Nephron progenitor cell (in vitro differentiated cells): ENCODE measurements at regions not wholly inside any gene's neighbourhood (a gene's known extent, or its start where the extent isn't known, plus 50 kb on each side); places are given as distances from the start of the nearest gene placed in this dataset.

Experiments used
- DNase-seq: peaks from one replicate; pipeline ENCODE4 v3.0.0; 2021
- H3K27ac Mint-ChIP-seq: 2 replicates; pipeline ENCODE4 v1.8.0; 2021; ENCODE audit warnings: mild to moderate bottlenecking, moderate library complexity, mixed read lengths
- H3K27me3 Mint-ChIP-seq: 2 replicates; pipeline ENCODE4 v1.8.0; 2021; ENCODE audit warnings: mild to moderate bottlenecking, low read depth, mixed read lengths; ENCODE audit not compliant: poor library complexity
- H3K36me3 Mint-ChIP-seq: 2 replicates; pipeline ENCODE4 v1.8.0; 2021; ENCODE audit warnings: low read depth, mixed read lengths
- H3K4me1 Mint-ChIP-seq: 2 replicates; pipeline ENCODE4 v1.8.0; 2021; ENCODE audit warnings: mixed read lengths
- H3K4me3 Mint-ChIP-seq: 2 replicates; pipeline ENCODE4 v1.8.0; 2021; ENCODE audit warnings: mild to moderate bottlenecking, moderate library complexity, mixed read lengths
- H3K9me3 Mint-ChIP-seq: 2 replicates; pipeline ENCODE4 v1.8.0; 2021; ENCODE audit warnings: mild to moderate bottlenecking, moderate library complexity, mixed read lengths
- TF ChIP-seq, protein P1 (sequence below): fragments of 200-600 bp; sonication (generic); IDR thresholded peaks from 2 replicates; pipeline ENCODE4 v1.5.0; 2021; ENCODE audit warnings: antibody characterized with exemption

DNA sequence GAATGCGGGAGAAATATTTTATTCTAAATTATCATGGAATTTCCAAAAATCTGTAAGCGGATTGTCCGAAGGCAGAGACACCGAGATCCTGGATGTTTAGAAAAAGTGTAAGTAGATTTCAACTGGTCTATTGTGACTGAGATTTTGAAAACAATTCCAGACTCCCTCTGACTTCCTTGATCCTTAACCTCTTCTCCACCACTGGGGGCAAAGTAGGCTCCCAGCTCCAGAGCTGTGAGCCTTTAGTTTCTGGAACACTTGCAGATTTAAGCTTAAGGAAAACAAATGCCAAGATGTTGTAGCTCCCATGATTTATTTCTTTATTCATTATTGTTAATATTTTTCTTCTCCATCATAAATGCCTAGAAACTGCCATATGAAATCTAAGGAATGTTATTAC lies 1320.5 kb upstream of the SEL1L start:
- Mint-ChIP-seq H3K27ac (no peak overlapping the region), H3K9me3 (no peaks in the 10 kb centered on the region), H3K27me3 (no peaks in the 10 kb centered on the region), H3K4me3 (no peak overlapping the region), H3K4me1 (peaks cover 6% of the 10 kb centered on the region), H3K36me3 (no peaks in the 10 kb centered on the region)
- DNase-seq, result no peak
- TF ChIP-seq, protein P1, sequence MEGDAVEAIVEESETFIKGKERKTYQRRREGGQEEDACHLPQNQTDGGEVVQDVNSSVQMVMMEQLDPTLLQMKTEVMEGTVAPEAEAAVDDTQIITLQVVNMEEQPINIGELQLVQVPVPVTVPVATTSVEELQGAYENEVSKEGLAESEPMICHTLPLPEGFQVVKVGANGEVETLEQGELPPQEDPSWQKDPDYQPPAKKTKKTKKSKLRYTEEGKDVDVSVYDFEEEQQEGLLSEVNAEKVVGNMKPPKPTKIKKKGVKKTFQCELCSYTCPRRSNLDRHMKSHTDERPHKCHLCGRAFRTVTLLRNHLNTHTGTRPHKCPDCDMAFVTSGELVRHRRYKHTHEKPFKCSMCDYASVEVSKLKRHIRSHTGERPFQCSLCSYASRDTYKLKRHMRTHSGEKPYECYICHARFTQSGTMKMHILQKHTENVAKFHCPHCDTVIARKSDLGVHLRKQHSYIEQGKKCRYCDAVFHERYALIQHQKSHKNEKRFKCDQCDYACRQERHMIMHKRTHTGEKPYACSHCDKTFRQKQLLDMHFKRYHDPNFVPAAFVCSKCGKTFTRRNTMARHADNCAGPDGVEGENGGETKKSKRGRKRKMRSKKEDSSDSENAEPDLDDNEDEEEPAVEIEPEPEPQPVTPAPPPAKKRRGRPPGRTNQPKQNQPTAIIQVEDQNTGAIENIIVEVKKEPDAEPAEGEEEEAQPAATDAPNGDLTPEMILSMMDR, result no peak

DNA sequence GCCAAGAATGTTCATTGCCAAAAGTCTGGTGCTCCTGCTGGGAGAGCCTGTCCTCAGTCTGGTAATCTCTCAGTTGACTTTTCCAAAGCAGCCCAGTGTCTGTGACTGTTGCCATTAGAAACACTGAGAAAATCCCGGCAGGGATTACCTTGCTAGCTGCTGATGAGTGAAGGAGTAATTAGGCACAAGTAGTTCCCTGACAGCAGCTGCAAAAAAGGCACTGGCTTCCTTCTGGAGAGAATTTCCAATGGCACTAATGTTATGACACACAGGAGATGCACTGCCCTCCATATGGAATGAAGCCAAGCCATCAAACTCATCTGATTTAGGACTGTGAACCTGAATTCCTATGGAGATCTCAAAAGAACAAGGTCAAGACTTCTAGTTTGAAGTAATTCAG lies 1321.2 kb upstream of the SEL1L start:
- H3K27ac Mint-ChIP-seq, result no peak overlapping the region
- H3K36me3 Mint-ChIP-seq, result no peaks in the 10 kb centered on the region
- DNase-seq, result no peak
- TF ChIP-seq, protein P1, result no peak
- peaks cover 6% of the 10 kb centered on the region for H3K4me1 Mint-ChIP-seq
- no peaks in the 10 kb centered on the region for H3K27me3 Mint-ChIP-seq
- H3K4me3 Mint-ChIP-seq, result no peak overlapping the region
- H3K9me3 Mint-ChIP-seq, result no peaks in the 10 kb centered on the region

DNA sequence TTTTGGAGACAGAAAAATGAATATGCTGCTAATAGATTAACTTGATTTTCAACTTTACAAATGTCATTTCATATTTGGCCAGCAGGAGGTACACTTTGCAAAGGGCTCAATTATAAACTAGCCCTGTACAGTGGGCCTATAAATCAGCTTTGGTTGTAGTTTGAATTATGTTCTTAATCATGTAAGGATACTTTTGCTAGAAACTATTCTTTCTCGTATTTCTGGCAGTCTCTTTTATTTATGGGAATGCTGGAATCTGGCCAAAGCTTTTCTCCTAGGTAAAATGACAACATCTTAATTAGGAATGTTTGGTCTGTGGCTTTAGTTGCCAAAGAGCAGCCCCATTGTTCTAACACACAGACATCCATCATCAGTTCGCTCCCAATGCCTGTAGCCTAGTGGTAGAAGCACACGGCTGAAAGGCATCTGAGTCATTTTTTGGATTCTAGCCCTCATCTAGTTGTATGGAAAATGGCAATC lies 1322.3 kb upstream of the SEL1L start:
- Mint-ChIP-seq H3K27me3 (no peaks in the 10 kb centered on the region), H3K9me3 (no peaks in the 10 kb centered on the region), H3K4me3 (no peak overlapping the region), H3K36me3 (no peaks in the 10 kb centered on the region), H3K27ac (no peak overlapping the region), H3K4me1 (peaks cover 6% of the 10 kb centered on the region)
- TF ChIP-seq, protein P1, result peak; percentile 57
- DNase-seq, result no peak

DNA sequence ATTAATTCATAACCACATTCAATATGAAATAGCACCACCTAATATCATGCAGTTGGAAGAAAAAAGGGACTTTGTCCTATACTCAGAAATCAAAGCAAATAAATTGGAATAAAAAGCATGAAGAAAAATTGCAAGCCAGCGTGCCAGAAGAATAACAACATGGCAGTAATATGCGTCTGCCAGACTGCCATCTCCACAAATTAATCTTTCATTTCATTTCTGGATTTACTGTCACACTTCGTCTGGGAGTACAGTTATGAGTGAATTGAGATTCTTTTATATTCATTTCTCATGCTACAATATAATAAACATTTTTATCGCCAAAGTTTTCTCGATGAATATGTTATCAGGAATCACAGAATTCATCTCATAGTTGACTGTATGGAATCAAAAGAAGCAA lies 1327.7 kb upstream of the SEL1L start:
- H3K27me3 Mint-ChIP-seq, result no peaks in the 10 kb centered on the region
- peaks cover 9% of the 10 kb centered on the region for H3K9me3 Mint-ChIP-seq
- DNase-seq, result no peak
- H3K27ac Mint-ChIP-seq, result no peak overlapping the region
- H3K36me3 Mint-ChIP-seq, result no peaks in the 10 kb centered on the region
- TF ChIP-seq, protein P1, result no peak
- no peaks in the 10 kb centered on the region for H3K4me1 Mint-ChIP-seq
- no peak overlapping the region for H3K4me3 Mint-ChIP-seq

DNA sequence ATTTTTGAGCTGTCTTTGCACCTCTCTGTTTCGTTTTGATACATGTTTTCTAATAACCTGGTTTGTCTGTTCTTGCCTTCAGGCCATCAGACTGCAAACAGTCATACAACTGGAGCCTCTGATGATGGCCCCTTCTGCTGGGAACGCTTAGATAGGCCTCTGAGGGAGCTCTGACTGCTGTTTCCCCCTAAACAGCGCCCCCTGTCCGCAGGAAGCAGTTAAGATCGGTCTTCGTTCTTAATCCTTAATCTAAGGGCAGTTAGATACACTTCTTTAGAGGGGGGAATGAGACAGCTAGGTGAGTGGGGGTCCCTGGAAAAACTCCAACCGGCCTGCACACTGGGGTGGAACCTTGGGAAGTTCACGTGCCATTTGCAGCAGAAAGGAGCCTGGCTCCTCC lies 1338.8 kb upstream of the SEL1L start:
- H3K9me3 Mint-ChIP-seq, result no peaks in the 10 kb centered on the region
- H3K36me3 Mint-ChIP-seq, result no peaks in the 10 kb centered on the region
- DNase-seq, result peak; percentile 30
- H3K27ac Mint-ChIP-seq, result no peak overlapping the region
- no peak overlapping the region for H3K4me3 Mint-ChIP-seq
- TF ChIP-seq, protein P1, result peak; percentile 39
- H3K4me1 Mint-ChIP-seq, result no peaks in the 10 kb centered on the region
- H3K27me3 Mint-ChIP-seq, result no peaks in the 10 kb centered on the region

DNA sequence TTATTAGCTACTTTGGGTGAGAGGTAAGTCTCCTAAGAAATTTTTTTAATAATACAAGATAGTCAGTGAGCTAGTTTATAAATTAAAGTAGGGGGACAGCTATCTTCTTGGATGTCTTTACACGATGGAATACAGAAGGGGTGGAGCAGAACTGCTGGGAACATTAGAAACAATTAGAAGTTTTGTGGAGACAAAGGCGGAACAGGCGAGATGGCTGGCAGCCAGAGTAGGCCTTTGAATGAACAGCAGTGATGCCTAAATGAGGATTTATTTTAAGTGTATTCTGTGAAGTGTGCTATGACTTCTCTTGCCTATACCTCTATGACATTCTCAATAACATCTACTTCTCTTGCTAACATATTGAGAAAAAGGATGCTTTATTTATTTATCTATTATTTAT lies 1345.3 kb upstream of the SEL1L start:
- Mint-ChIP-seq H3K4me1 (no peaks in the 10 kb centered on the region), H3K36me3 (no peaks in the 10 kb centered on the region), H3K4me3 (no peak overlapping the region), H3K9me3 (no peaks in the 10 kb centered on the region), H3K27me3 (no peaks in the 10 kb centered on the region), H3K27ac (no peak overlapping the region)
- no peak for DNase-seq
- TF ChIP-seq, protein P1, result no peak
